ENCODE measurements at regions not wholly inside any gene's neighbourhood (a gene's known extent, or its start where the extent isn't known, plus 50 kb on each side); places are given as distances from the start of the nearest gene placed in this dataset.

DNA sequence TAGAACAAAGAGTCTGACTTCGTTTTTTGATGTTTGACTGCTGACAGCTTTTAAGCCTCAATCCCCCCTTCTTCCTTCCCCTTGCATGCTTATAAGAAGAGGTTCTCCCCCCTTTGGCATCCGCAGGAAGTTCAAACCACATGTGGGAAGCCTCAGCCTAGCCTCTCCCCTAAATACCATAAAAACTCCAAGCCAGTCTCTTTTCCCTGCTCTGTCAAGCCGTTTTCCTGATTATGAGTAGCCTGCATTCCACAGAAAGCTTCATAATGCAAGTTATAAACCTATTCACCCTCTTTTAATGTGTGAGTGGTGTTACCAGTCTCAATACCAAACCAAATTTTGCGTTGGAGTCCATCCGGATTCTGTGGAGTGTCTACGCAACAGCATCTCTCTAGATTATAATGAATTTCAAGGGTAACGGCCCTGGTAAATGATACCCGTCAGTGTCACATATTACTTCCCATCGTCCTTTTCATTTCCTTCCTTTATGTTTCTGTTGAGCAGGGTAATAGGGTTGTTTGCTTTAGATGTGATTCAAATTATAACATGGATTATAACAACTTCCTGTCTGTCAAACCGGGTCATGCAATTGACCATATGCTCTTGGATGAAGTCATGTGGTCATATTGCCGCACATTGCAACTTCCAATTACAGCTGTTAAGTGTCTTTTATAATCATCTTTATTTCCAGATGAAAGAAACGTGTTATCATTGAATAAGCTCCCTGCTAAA lies 717.5 kb downstream of the RWDD3 start:
- TF ChIP-seq CTCF (IDR thresholded peaks at IDR 0.05), result no peak
- TF ChIP-seq POLR2AphosphoS5 (IDR thresholded peaks at IDR 0.05), result no peak

Measured in upper lobe of left lung (tissue), 4 donors.